ENCODE measurements at regions not wholly inside any gene's neighbourhood (a gene's known extent, or its start where the extent isn't known, plus 50 kb on each side); places are given as distances from the start of the nearest gene placed in this dataset.

- Histone ChIP-seq H4K5ac (ENCODE audit: low read depth, low read length) (no peak overlapping the region), H3K14ac (replicated peaks; ENCODE audit: low read depth, low read length) (no peak overlapping the region)
- CTCF ChIA-PET: no interaction called here
Measured at GRCh38 chr15:70210076-70210475, 112.4 kb upstream of the TLE3 start.

More at GRCh38 chr15:70210076-70210475, 112.4 kb upstream of the TLE3 start:
- Histone ChIP-seq H4K8ac (ENCODE audit: low read depth in 2 of 2, low read length in 2 of 2) (no peak overlapping the region), H3K79me1 (ENCODE audit: low read depth in 1 of 2, low read length in 2 of 2) (no peaks in the 10 kb centered on the region), H2BK5ac (ENCODE audit: low read depth, low read length, poor library complexity, severe bottlenecking) (no peak overlapping the region), H2BK120ac (ENCODE audit: low read depth, low read length) (no peak overlapping the region), H4K91ac (ENCODE audit: insufficient read depth, low read depth, low read length) (no peak overlapping the region), H3K18ac (ENCODE audit: low read depth, low read length) (no peak overlapping the region), H3K4me2 (ENCODE audit: low read depth, low read length) (no peak overlapping the region), H3K4me3 (ENCODE audit: insufficient read depth, low read depth, low read length) (no peak overlapping the region), H3K4ac (ENCODE audit: low read depth, low read length) (no peak overlapping the region), H2BK20ac (ENCODE audit: low read depth, low read length) (no peak overlapping the region), H3K27me3 (ENCODE audit: control insufficient read depth, insufficient read depth, low read length) (peaks cover 64% of the 10 kb centered on the region), H3K23ac (ENCODE audit: low read depth, low read length) (no peak overlapping the region), H3K9me1 (ENCODE audit: insufficient read depth, low read length) (no peaks in the 10 kb centered on the region), H4K20me1 (ENCODE audit: insufficient read depth, low read length) (no peaks in the 10 kb centered on the region), H3K9me3 (ENCODE audit: control insufficient read depth, insufficient read depth, low read length) (no peaks in the 10 kb centered on the region), H3K4me1 (ENCODE audit: control insufficient read depth, insufficient read depth, low read length) (no peaks in the 10 kb centered on the region), H3K36me3 (ENCODE audit: control insufficient read depth, insufficient read depth, low read length) (no peaks in the 10 kb centered on the region), H2AK5ac (ENCODE audit: low read depth, low read length) (no peak overlapping the region), H3K9ac (ENCODE audit: low read depth, low read length) (no peak overlapping the region), H2BK15ac (ENCODE audit: low read depth, low read length) (no peak overlapping the region), H2AK9ac (replicated peaks; ENCODE audit: low read depth, low read length, poor library complexity) (no peak overlapping the region), H2AFZ (replicated peaks; ENCODE audit: low read length, poor library complexity) (no peak overlapping the region), H3K27ac (ENCODE audit: insufficient read depth, low read length) (no peak overlapping the region), H3K56ac (ENCODE audit: extremely low read depth, insufficient read depth, low read length) (no peak overlapping the region)
- TF ChIP-seq MAZ (IDR thresholded peaks at IDR 0.05; ENCODE audit: borderline replicate concordance, low read depth, low read length) (no peak), ELK1 (IDR thresholded peaks at IDR 0.05; ENCODE audit: borderline replicate concordance, low read depth, low read length) (no peak), BHLHE40 (IDR thresholded peaks at IDR 0.05; ENCODE audit: low read depth, low read length) (no peak), CHD1 (IDR thresholded peaks at IDR 0.05; ENCODE audit: low read depth, low read length) (no peak), SMC3 (IDR thresholded peaks at IDR 0.05; ENCODE audit: low read depth, low read length) (no peak), FOS (IDR thresholded peaks at IDR 0.05; ENCODE audit: low read depth, low read length) (no peak), RAD21 (IDR thresholded peaks at IDR 0.05; ENCODE audit: low read length) (no peak), MAFK (IDR thresholded peaks at IDR 0.05; ENCODE audit: low read depth, low read length) (no peak), RFX5 (IDR thresholded peaks at IDR 0.05; ENCODE audit: low read depth, low read length) (no peak), MXI1 (IDR thresholded peaks at IDR 0.05; ENCODE audit: borderline replicate concordance, low read depth, low read length) (no peak)
- no CpG with 5 or more reads among the region's 2 CpGs for WGBS, 2 experiments (ENCODE audit: extremely low coverage in 2 of 2, insufficient read length in 1 of 2)
- intact Hi-C loops (cut with micrococcal nuclease) (no loop called here), dilution Hi-C loops (cut with HindIII; ENCODE audit: low sequenced_read_pairs, unreplicated experiment) (no loop called here), in situ Hi-C loops (cut with MboI; ENCODE audit: low sequenced_read_pairs) (no loop called here)
- DNase-seq (no peak), ATAC-seq (ENCODE audit: low read depth) (no peak)
- BruUV-seq (replicated peaks): no TSS peak
- POLR2A ChIA-PET (ENCODE audit: unreplicated experiment): no interaction called here
